GM18520 (cell line): ENCODE measurements at regions not wholly inside any gene's neighbourhood (a gene's known extent, or its start where the extent isn't known, plus 50 kb on each side); places are given as distances from the start of the nearest gene placed in this dataset.
"Not testable (repeated sequence)": the region's sequence is repeated elsewhere in the genome, so short reads cannot be mapped to it uniquely, and the experiment has no call there.

Source experiments
- ATAC-seq: cut with Tn5 transposase; IDR thresholded peaks from one replicate; pipeline ENCODE4 v1.9.1; 2021; ENCODE audit not compliant: unreplicated experiment

DNA sequence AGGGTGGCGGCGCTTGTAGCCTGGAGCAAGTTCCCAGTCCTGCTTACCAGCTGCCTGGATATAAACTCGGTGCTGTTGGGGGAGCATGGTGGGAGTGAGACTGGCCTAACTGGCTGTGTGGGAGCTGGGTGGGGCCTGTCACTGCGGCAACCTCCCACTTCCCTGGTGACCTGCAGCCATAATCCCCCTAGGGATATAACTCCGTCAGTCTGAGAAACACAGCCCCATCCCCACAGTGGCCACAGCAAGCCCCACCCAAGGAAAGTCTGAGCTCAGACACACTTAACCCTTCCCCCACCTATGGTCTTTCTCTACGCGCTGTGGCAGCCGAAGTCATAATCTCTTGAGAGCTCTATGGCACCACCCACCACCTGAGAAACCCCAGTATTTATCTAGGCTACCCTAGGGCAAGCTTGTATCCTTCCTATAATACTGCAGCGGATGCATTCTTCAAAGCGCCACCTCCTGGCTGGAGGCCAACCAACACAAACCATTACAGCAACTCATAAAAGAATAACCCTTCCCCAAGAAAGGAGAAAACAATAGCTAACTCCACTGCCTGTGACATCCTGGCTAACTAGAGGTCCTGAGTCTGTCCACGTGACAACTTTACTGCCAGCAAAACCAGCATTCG is 57.4 kb downstream of the ZNF648 start:
- ATAC-seq, result no peak

DNA sequence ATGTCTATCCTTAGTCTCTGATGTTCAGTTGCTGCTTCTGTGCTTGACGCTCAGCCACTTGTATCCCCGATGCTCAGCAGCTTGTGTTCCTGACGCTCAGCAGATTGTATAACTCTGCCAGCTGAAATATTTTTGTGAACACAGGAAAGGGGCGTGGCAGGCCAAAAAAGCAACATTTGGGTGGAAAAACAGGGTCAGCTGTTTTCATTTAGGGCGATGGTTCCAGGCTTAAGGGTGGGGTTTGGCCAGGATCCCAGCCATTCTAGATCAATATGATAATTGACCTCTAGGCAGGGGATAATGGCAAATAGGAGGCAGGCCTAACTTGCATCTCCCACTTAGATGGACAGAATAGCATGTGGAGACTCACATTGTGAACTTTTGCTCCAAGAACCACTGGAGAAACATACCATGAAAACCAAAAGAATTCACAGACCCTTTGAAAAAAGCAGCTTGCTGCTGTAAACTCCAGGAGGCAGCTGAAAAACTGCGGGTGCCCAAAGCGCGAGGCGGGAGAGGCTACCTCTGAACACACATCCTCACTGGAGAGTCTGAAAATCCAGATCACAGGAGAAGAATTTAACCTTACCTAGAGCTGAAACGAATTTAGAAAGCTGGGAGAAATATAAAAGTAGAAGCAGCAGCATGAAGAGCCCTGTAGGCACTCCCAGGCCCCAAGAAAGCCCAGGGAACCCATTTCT is 58.3 kb downstream of the ZNF648 start:
- no peak for ATAC-seq

DNA sequence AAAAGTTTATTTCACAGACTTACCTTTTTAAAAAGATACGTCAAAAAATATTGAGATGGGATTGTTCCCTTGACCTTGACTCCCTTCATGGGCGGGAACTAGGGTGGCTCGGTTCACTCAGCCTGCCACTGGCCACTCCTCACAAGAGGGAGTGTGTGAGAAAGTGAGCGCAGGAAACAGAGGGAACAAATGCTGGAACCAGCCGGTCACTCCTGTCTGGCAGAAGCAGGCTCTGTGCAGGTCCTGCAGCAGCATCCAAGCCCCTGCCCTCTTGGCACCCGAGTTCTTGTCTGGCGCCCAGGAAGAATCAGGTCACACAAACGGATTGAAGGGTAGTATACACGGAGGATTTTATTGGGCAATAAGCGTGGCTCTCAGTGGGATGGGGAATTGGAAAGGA is 58.9 kb downstream of the ZNF648 start:
- no peak for ATAC-seq

DNA sequence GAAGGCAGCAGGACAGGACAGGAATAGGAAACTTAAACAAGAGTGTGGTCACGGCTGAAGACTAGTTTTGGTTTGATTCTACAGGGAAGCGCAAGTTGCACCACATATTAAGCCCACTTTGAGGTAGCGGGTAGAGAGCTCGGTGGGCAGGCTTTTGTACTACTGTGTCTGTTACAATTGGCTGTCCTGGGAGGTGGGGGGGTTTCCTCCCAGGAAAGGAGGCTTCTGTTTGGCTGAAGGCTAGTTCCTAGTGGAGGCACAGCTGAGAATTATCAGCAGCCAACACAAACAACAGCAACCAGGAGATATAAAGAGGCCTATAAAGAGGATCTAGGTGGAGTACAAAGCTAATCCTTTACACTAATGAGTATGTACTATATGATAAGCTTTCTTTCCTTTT is 62.7 kb downstream of the ZNF648 start:
- ATAC-seq, result no peak

DNA sequence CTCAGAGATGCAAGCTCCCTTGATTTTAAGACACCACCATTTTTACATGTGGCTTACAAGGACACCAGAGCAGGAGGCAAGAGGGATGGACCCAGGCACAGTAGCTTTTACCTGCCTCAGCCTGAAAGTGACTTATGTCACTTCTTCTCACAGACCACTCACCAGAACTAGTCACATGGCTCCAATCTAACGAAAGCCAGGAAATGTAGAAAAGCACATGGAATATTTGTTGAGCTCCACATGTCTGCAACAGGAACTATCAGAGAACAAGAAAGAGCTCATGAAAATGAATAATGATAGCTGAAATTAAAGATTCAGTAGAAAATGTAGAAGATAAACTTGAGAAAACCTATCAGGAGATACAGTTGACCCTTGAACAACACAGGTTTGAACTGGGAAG is 69.4 kb downstream of the ZNF648 start:
- no peak for ATAC-seq

DNA sequence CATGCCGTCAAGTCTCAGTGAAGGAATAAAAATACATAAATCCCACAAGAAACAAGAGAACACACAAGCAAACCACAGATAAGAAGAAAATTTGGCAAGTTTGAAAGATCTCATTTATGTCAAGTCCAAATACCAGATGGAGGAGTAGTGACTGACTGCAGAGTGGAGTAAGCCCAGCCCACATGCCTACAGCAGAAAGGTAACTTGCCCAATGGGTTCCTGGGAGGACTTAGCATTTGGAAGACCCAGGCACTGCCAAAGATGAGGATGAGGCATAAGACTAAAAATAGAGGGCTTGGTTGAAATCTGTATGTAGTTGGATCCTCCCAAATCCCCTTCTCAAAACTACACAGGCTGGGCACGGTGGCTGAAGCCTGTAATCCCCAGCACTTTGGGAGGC is 70.8 kb downstream of the ZNF648 start:
- ATAC-seq, result no peak

DNA sequence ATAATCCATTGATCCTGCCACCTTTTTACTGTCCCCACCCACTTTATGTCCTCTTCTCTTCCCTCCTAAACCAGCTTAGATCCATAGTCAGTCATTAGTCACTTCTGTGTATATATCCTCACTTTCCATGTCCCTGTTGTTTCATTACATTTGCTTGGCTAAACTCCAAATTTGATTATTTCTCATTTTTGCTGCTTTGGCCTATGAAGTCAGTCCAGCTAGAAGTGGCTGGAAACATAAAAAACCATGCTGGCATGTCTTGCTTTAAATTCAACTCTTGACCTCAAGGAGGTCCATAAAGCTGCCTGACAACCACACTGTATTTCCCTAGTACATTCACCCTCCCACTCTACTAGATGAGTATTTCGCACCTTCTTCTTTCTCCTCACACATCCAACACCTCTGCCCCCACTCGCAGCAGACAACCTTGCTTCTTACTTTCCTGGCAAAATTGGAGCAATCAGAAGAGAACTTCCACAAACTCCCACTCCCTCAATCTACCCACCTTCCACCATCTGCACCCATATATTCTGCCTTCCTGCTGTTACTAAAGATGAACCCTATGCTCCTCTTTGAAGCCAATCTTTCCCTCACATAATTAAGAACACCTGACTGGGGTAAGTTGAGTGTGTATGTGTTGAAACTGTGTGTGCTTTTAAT is 72.1 kb downstream of the ZNF648 start:
- no peak for ATAC-seq

DNA sequence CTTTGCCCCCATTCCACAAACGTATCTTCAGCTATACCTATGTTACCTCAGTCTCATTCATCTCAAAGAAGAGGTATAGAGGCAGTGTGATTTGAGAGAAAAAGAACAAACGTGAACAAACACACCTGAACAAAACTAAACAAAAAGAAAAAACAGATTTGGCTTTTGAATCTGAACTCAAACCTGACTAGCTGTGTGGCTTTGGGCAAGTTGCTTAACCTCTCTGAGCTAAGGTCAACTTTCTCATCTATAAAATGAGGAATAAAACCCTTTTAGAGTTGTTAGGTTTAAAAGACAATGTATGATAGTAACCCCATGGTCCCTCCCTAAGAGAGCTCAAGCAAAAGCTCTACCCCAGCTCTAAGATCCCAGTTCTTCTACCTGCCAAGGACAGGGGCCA is 73.5 kb downstream of the ZNF648 start:
- ATAC-seq, result no peak

DNA sequence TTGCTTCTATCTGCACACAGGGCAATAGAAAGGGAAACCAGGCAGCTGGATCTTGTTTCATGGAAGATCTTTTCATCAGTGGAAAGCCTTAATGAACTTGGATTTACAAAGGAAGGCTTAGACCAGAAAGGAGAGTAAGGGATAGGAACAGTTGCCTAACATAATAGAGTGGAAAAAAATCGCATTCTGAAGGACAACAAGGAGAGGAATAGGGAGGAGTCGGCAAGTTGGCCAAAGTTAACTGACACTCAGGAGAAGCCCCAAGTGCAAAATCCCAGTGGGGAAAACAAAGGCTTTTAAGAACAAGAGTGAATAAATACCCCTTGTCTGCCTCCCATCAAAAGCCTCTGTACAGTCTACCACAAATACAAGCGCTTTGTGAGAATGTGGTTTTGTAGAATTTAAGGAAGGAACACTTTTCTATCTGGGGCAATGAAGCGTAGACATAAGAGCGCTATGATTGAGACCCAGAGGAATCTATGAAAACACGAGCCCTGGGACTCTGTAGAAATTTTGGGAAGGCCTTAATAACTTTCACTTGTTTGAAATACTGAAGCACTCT is 74.1 kb downstream of the ZNF648 start:
- no peak for ATAC-seq

DNA sequence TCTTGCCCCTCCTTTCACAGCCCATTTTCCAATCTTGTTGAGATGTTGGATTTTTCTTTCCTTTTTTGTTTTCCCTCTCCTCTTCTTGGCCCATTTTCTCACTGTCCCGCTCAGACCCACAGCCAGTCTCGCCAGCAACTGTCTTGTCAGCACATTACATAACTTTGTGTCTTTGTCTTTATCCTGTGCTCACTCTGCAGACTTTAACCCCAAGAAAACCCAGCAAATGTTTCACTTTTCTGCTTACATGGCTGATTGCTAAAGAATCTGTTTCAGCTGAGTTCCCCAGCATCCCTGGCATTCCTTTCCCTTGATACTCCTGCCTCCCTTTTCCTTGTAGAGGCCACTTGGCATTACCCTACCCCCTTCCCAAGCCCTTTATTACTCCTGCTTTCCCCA is 74.6 kb downstream of the ZNF648 start:
- no peak for ATAC-seq

DNA sequence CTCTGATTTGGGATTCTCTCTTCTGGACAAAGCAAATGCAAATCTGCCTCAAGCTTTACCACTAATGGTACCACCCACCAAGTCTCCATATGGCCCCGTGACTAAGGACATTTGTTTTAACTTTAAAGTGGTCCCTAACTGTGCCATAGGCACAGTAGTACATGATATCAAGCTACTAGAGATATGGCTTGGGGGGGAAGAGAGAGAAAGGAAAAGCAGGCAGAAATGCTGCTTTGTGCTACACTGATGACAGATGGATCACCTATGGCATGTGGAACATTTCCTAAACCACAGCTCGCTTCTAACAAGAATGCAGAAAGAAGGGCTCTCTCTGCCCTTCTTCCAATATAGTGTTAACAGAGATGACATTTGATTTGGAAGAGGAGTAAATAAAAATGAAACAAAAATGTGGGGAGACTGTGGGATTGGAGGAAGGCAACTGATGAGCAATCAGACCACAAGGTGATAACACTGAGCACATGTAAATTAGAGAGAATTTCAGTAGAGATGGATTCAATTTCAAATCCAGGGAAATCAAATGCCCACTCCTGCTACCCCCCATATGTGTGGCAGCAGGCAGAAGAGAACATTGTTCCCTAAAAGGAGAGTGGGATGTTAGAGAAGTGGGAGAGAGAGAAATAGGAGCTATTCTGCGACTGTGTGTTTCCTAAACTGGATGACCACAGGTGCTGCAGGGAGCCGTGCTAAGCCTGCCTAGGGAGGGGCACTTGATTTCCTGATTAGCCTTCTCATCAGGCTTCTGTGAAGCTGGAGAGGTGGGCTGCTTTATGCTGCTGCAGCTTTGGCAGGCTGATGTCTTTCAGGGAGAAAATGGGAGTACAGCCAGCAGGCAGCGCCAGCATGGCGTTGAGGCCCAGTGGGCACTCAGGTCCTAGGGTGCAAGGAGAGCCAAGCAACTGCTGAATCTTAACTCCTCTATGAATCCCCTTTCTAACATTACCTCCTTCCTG is 75.3 kb downstream of the ZNF648 start:
- ATAC-seq, result no peak

DNA sequence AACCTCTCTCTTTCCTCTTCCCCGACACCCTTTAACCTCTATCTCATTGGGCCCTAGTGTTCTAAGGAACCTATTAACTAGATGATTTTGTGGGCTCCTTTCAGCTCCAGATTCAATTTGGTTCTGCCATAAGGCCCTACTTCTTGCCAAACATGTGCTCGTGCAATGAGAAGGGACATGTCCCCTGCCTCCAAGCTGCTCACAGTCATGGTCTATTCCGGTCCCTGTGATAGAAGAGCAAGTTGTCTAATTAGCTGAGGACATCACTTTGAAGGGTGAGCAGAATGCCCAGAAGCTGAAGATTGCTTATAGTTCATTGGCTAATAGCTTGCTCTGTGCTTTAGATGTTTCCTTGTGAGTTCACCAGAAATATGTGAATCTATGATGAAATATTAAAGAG is 76.2 kb downstream of the ZNF648 start:
- ATAC-seq, result no peak

DNA sequence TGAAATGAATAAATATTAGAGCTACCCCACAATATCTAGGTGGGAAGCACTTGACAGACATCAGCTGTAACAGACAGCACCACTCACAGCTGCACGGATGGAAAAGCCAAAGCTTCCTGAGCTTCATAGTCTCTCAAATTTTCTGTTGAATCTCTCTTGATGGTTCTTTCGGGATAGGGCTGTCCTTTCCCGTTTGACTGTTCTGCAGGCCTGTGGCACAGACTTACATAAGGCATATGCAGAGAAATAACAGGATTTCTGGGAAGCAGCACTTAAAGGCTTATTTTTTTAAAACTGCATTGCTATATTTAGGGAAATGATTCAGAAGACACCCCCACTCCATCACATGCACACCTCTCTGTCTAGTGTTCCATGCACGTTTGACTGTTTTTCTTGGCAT is 77.5 kb downstream of the ZNF648 start:
- ATAC-seq, result no peak

DNA sequence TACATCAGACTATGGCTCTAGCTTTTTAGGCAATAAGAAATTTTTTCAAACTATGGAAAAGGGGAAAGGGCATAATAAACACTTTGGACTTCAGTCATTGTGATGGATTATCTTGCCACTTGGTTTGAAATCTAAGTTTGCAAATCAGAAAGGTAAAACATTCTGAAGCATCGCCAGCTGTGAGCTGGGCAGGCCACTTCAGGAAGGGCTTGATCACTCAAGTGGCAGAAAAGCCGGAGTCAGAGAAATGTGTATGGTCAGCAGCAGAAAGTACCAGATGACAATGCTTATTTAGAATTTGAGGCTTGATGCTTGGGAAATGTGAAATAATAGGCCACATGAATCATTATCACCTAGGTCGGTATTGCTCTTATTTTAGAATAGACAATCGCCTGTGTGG is 79.7 kb downstream of the ZNF648 start:
- ATAC-seq, result no peak

DNA sequence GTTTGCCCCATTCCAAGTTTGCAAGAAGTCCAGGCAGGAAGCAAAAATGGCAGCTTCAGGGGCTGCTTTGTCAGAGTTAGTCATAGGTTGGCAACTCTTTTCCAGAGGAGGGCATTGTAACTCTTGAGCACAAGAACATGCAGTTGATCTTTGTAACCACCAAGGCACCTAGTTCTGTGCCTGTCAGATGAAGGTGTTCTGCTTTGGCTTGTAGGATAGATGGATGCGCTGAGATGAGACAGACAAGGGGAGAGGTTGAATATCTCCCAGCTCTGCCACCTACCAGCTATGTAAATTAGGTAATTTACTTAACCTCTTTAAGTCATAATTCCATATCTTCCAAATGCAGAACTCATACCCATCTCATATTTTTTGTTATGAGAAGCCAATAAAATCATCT is 89.3 kb downstream of the ZNF648 start:
- ATAC-seq, result no peak

DNA sequence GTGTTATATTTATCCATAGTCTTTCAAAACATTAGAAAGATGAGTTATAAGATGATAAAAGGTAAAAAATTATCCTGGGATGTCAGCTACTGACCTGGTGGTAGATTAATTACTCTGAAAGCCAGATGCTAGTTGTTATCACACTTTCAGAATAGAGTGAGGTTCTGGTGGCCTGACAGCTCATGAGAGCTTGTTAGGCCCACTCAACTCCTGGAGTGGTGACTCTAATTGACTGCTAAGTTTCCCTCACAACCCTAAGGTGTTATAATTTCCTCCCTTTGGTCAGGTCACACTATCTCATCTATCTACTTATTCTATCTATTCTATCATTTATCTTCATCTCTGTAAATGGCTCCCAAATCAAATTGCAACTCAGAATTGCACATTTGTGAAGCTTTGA is 90.1 kb downstream of the ZNF648 start:
- ATAC-seq, result no peak

DNA sequence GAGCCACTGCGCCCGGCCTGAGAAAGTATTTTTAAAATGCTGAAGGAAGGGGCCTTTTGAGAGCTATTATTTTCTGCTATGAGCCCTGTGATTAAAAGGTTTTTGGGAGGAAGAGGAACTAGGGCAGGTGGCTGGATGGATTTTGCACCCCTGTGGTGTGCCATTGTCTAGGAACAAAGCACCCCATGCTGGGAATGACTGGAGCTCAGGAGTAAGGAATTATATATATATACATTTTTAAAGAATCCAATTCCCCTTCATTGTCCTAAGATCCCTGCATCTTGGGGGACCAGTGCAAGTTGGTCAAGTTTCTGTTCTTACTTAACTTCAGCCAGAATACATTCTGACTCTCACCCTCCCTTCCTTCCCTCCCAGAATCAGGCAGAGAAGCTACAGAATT is 91.6 kb downstream of the ZNF648 start:
- no peak for ATAC-seq

DNA sequence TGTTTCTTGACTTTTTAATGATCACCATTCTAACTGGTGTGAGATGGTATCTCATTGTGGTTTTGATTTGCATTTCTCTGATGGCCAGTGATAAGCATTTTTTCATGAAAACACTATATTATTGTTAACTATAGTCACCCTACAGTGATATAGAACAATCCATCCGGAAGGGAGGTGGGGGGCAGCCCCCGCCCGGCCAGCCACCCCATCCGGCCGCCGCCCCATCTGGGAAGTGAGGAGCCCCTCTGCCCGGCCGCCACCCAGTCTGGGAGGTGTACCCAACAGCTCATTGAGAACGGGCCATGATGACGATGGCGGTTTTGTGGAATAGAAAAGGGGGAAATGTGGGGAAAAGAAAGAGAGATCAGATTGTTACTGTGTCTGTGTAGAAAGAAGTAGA is 106.8 kb downstream of the ZNF648 start:
- ATAC-seq, result not testable (repeated sequence)

DNA sequence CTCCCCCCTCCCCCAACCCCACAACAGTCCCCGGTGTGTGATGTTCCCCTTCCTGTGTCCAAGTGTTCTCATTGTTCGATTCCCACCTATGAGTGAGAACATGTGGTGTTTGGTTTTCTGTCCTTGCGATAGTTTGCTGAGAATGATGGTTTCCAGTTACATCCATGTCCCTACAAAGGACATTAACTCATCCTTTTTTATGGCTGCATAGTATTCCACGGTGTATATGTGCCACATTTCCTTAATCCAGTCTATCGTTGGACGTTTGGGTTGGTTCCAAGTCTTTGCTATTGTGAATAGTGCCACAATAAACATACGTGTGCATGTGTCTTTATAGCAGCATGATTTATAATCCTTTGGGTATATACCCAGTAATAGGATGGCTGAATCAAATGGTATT is 107.3 kb downstream of the ZNF648 start:
- not testable (repeated sequence) for ATAC-seq

DNA sequence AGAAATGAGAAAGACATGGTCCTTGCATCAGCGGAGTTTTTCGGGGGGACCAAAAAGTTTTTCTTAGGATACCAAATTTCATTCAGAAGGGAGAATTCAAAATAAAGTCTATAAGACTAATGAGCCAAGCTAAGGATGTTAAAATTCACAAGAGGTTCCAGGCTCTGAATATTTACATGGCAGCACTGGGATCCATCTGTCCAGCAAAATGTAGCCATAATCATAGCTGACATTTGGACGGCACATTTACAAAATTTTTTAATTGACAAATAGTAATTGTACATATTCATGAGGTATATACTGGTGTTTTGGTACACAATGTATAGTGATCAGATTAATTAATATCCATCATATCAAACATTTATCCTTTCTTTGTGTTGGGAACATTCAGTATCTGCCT is 107.9 kb downstream of the ZNF648 start:
- ATAC-seq, result no peak

DNA sequence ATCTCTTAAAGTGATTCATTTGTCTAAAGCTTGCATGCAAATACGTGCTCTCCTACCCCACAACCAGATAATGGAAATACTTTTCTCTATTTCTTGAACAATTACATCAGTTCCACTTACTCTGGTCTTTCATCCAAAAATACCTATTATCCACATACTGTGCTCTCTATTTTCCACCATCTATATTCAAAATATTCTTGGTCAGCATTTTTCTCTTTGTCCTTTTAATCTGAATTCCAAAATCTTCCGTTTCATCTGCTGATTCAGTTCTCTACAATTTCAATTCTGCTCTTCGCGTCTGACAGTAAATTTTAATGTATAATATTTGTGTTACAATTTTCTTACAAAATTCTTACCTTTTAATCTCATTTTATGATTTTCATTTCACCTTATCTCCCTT is 110.3 kb downstream of the ZNF648 start:
- ATAC-seq, result no peak
